ENCODE measurements at regions not wholly inside any gene's neighbourhood (a gene's known extent, or its start where the extent isn't known, plus 50 kb on each side); places are given as distances from the start of the nearest gene placed in this dataset.
A peak's percentile ranks its signal among the peaks of the same experiment; 100 is the strongest.
"Not testable (repeated sequence)": the region's sequence is repeated elsewhere in the genome, so short reads cannot be mapped to it uniquely, and the experiment has no call there.

- WGBS, result 76% methylated on average over 1 of the region's 1 CpG
Observed at GRCh38 chr3:107468782-107469181, 54.0 kb upstream of the BBX start.

GRCh38 chr3:107470496-107470895 is 52.3 kb upstream of the BBX start:
- 42% methylated on average over 8 of the region's 8 CpGs for WGBS
- not testable (repeated sequence) for H3K4me3 ChIP-seq (ENCODE audit: low read length)

More at GRCh38 chr3:107468782-107469181, 54.0 kb upstream of the BBX start:
- Histone ChIP-seq H3K4me1 (ENCODE audit: control insufficient read depth, insufficient read depth, low read length) (no peaks in the 10 kb centered on the region), H3K4me3 (ENCODE audit: low read length) (no peak overlapping the region), H3K9me3 (ENCODE audit: control insufficient read depth, low read length) (no peaks in the 10 kb centered on the region), H3K27ac (ENCODE audit: low read length) (no peak overlapping the region), H3K27me3 (ENCODE audit: control insufficient read depth, insufficient read depth) (no peaks in the 10 kb centered on the region)
- no peak for DNase-seq
- ATAC-seq, result no peak
- intact Hi-C loops (cut with DNase I), result no loop called here

More at GRCh38 chr3:107470496-107470895, 52.3 kb upstream of the BBX start:
- H3K27ac ChIP-seq (ENCODE audit: low read length); H3K4me1 ChIP-seq (ENCODE audit: control insufficient read depth, insufficient read depth, low read length); H3K9me3 ChIP-seq (ENCODE audit: control insufficient read depth, low read length); intact Hi-C loops (cut with DNase I); ATAC-seq; H3K27me3 ChIP-seq (ENCODE audit: control insufficient read depth, insufficient read depth): not testable (repeated sequence)
- DNase-seq, result peak in 2 of 3 donors; percentile 13 to 42

All from right cardiac atrium (tissue), 5 donors.